Endothelial cell of umbilical vein (primary cell): ENCODE measurements at regions not wholly inside any gene's neighbourhood (a gene's known extent, or its start where the extent isn't known, plus 50 kb on each side); places are given as distances from the start of the nearest gene placed in this dataset.

Experiments used
- BruUV-seq: library from RNA; stranded (reverse); fragments of 400-500 nt; replicated peaks from 2 replicates; lab custom pipeline; 2021; lab: Mats Ljungman, UMichigan
- CTCF ChIA-PET: fragments of 300-600, 350-600 bp; sonication (Branson Sonifier 250); formaldehyde crosslinking; loops from one replicate; lab custom pipeline; 2021; ENCODE audit warnings: antibody characterized with exemption, inconsistent platforms; lab: Charles Lee
- POLR2A ChIA-PET: fragments of 300-600, 350-600 bp; sonication (Branson Sonifier 250); formaldehyde crosslinking; loops from one replicate; lab custom pipeline; 2021; ENCODE audit warnings: antibody characterized with exemption, inconsistent platforms; lab: Charles Lee
- DNase-seq: peaks from one replicate; pipeline ENCODE4 v3.0.0-alpha.2; 2011; ENCODE audit warnings: low read depth, low spot score
- FAIRE-seq: peaks from 2 replicates; lab custom pipeline; 2011; peaks lifted over from hg19 to GRCh38; lab: Jason Lieb, UNC
- H2AFZ ChIP-seq: 2 replicates; pipeline ENCODE4 v1.6.0; 2012; ENCODE audit warnings: low read depth, low read length, control low read depth, inconsistent platforms
- H3K27ac ChIP-seq: 2 replicates; pipeline ENCODE4 v1.5.1; 2011; ENCODE audit warnings: low read depth, mild to moderate bottlenecking, control low read depth, low read length, moderate library complexity; ENCODE audit not compliant: insufficient read depth
- H3K27me3 ChIP-seq, 2 experiments: 2 replicates each; pipeline versions ENCODE4 v1.6.0 to v1.6.1; 2011; ENCODE audit warnings: low read length in 2 of 2, mixed read lengths in 1 of 2; ENCODE audit not compliant: control insufficient read depth in 2 of 2, insufficient read depth in 2 of 2
- H3K36me3 ChIP-seq, 2 experiments: 2 replicates in 1 of 2; 3 replicates in 1 of 2; pipeline ENCODE4 v1.5.1; 2011; ENCODE audit warnings: low read length in 2 of 2, mild to moderate bottlenecking in 1 of 2, moderate library complexity in 1 of 2; ENCODE audit not compliant: control insufficient read depth in 2 of 2, insufficient read depth in 2 of 2; ENCODE audit errors: extremely low read depth in 1 of 2
- H3K4me1 ChIP-seq: 3 replicates; pipeline ENCODE4 v1.5.1; 2011; ENCODE audit warnings: mild to moderate bottlenecking, low read length; ENCODE audit not compliant: control insufficient read depth, insufficient read depth; ENCODE audit errors: extremely low read depth
- H3K4me2 ChIP-seq: 2 replicates; pipeline ENCODE4 v1.6.1; 2011; ENCODE audit warnings: low read length, control low read depth, mixed read lengths; ENCODE audit not compliant: insufficient read depth
- H3K4me3 ChIP-seq, 3 experiments: fragments of 200-600 bp in 1 of 3; sonication (generic), shearing (Covaris generic) in 1 of 3; replicated peaks in 1 of 3; 2 replicates each; pipeline ENCODE4 v1.5.1; 2011 to 2016; ENCODE audit warnings: control low read depth in 3 of 3, low read length in 3 of 3, mild to moderate bottlenecking in 2 of 3, inconsistent platforms in 1 of 3, low read depth in 1 of 3, moderate library complexity in 1 of 3; ENCODE audit not compliant: insufficient read depth in 1 of 3
- H3K79me2 ChIP-seq: 2 replicates; pipeline ENCODE4 v1.6.0; 2012; ENCODE audit warnings: low read length, inconsistent platforms; ENCODE audit not compliant: control insufficient read depth, insufficient read depth
- H3K9ac ChIP-seq: replicated peaks from 2 replicates; pipeline ENCODE3; 2011; ENCODE audit warnings: low read length, control low read depth; ENCODE audit not compliant: insufficient read depth; ENCODE audit errors: extremely low read depth
- H3K9me1 ChIP-seq: replicated peaks from 3 replicates; pipeline ENCODE4 v1.6.0; 2011; ENCODE audit warnings: mild to moderate bottlenecking, low read length; ENCODE audit not compliant: control insufficient read depth, insufficient read depth; ENCODE audit errors: extremely low read depth
- H3K9me3 ChIP-seq: replicated peaks from 2 replicates; pipeline ENCODE4 v1.5.1; 2012; ENCODE audit warnings: low read length, inconsistent platforms; ENCODE audit not compliant: control insufficient read depth, insufficient read depth
- H4K20me1 ChIP-seq: replicated peaks from 2 replicates; pipeline ENCODE3; 2011; ENCODE audit warnings: mild to moderate bottlenecking, low read length; ENCODE audit not compliant: control insufficient read depth, insufficient read depth; ENCODE audit errors: extremely low read depth
- EZH2 ChIP-seq: IDR thresholded peaks from 2 replicates; pipeline ENCODE4 v1.6.1; 2012; ENCODE audit warnings: borderline replicate concordance, low read depth, mild to moderate bottlenecking, moderate library complexity, low read length, inconsistent platforms; ENCODE audit not compliant: severe bottlenecking
- FOS ChIP-seq: IDR thresholded peaks from 2 replicates; pipeline ENCODE4 v1.6.1; 2011; ENCODE audit warnings: mild to moderate bottlenecking, low read length, moderate library complexity, borderline replicate concordance; ENCODE audit not compliant: insufficient read depth
- GATA2 ChIP-seq: IDR thresholded peaks from 2 replicates; pipeline ENCODE4 v1.7.0; 2011; ENCODE audit warnings: low read depth, mild to moderate bottlenecking, moderate library complexity, mixed read lengths, low read length; ENCODE audit not compliant: insufficient read length, insufficient read depth
- JUN ChIP-seq: IDR thresholded peaks from 2 replicates; pipeline ENCODE4 v1.6.1; 2011; ENCODE audit warnings: borderline replicate concordance, low read depth; ENCODE audit not compliant: insufficient read length, insufficient read depth
- MYC ChIP-seq: IDR thresholded peaks from one replicate; pipeline ENCODE4 v1.6.1; 2011; ENCODE audit warnings: mild to moderate bottlenecking, low read depth, low read length
- POLR2A ChIP-seq: IDR thresholded peaks from 2 replicates; pipeline ENCODE4 v1.6.1; 2012; ENCODE audit warnings: low read depth, mild to moderate bottlenecking, control low read depth, low read length
- POLR2AphosphoS5 ChIP-seq: IDR thresholded peaks from 2 replicates; pipeline ENCODE4 v1.6.1; 2012; ENCODE audit warnings: low read depth, mild to moderate bottlenecking, control low read depth, low read length, moderate library complexity; ENCODE audit not compliant: insufficient read depth
- dilution Hi-C: fragments of 300-500 bp; cut with MboI; formaldehyde crosslinking; loops from one replicate; pipeline ENCODE4 v1.15.0; 2019; ENCODE audit warnings: low sequenced_read_pairs; ENCODE audit not compliant: extremely low pct_ligation_motif_present
- intact Hi-C: fragments of 100-400 bp; cut with micrococcal nuclease; formaldehyde crosslinking; loops from one replicate; pipeline ENCODE4 v1.10.0; 2022
- TF ChIP-seq, protein P1 (sequence below), 2 donors: IDR thresholded peaks; 1 replicate in 1 of 2; 2 replicates in 1 of 2; pipeline ENCODE4 v1.5.1; 2011; ENCODE audit warnings: low read length in 2 of 2, mild to moderate bottlenecking in 2 of 2, moderate library complexity in 2 of 2, control low read depth in 1 of 2, inconsistent platforms in 1 of 2, low read depth in 1 of 2; ENCODE audit not compliant: insufficient read depth in 1 of 2; ENCODE audit errors: extremely low read depth in 1 of 2
- TF ChIP-seq, protein P2 (sequence below): IDR thresholded peaks from 2 replicates; pipeline ENCODE4 v1.6.1; 2011; ENCODE audit not compliant: insufficient read depth, insufficient read length

DNA sequence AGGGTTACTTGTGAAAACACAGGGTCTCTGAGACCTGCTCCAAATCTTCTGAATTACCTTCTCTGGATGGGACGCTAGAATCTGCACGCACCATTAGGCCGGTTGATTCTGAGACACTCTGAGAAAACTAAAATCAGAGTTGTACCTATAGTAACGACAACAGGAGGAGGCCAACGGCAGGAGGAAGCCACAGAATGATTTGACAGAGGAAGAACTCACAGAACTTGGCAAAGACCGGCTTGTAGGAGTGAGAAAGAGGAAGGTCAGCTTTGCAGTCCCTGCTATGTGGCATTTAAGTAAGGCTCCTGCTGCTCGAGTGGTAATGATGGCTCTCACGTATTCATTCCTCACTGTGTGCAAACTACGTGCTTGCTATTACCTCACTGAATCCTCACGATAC lies 483.0 kb downstream of the TMEM114 start:
- no peaks in the 10 kb centered on the region for H3K27me3 ChIP-seq
- ChIA-PET CTCF (no interaction called here), POLR2A (no interaction called here)
- BruUV-seq = no TSS peak
- no peaks in the 10 kb centered on the region for H4K20me1 ChIP-seq
- no peak overlapping the region for H3K4me2 ChIP-seq
- peaks cover 4% of the 10 kb centered on the region for H3K9me3 ChIP-seq
- H3K27ac ChIP-seq = no peak overlapping the region
- no peak for FAIRE-seq
- H3K36me3 ChIP-seq = no peaks in the 10 kb centered on the region
- H3K9ac ChIP-seq = no peak overlapping the region
- no peaks in the 10 kb centered on the region for H3K9me1 ChIP-seq
- H3K4me1 ChIP-seq = no peaks in the 10 kb centered on the region
- DNase-seq = no peak
- dilution Hi-C loops (no loop called here), intact Hi-C loops (no loop called here)
- H3K79me2 ChIP-seq = no peaks in the 10 kb centered on the region
- no peak overlapping the region for H3K4me3 ChIP-seq
- no peak for TF ChIP-seq POLR2AphosphoS5
- TF ChIP-seq JUN = no peak
- no peak for TF ChIP-seq EZH2
- TF ChIP-seq GATA2 = no peak
- TF ChIP-seq, protein P1, sequence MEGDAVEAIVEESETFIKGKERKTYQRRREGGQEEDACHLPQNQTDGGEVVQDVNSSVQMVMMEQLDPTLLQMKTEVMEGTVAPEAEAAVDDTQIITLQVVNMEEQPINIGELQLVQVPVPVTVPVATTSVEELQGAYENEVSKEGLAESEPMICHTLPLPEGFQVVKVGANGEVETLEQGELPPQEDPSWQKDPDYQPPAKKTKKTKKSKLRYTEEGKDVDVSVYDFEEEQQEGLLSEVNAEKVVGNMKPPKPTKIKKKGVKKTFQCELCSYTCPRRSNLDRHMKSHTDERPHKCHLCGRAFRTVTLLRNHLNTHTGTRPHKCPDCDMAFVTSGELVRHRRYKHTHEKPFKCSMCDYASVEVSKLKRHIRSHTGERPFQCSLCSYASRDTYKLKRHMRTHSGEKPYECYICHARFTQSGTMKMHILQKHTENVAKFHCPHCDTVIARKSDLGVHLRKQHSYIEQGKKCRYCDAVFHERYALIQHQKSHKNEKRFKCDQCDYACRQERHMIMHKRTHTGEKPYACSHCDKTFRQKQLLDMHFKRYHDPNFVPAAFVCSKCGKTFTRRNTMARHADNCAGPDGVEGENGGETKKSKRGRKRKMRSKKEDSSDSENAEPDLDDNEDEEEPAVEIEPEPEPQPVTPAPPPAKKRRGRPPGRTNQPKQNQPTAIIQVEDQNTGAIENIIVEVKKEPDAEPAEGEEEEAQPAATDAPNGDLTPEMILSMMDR (IDR thresholded peaks at IDR 0.05; ENCODE audit: extremely low read depth in 1 of 2, insufficient read depth in 1 of 2, low read depth in 1 of 2, low read length in 2 of 2) = no peak
- no peak for TF ChIP-seq FOS
- TF ChIP-seq MYC = no peak
- no peak for TF ChIP-seq POLR2A
- TF ChIP-seq, protein P2, sequence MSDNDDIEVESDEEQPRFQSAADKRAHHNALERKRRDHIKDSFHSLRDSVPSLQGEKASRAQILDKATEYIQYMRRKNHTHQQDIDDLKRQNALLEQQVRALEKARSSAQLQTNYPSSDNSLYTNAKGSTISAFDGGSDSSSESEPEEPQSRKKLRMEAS = no peak
- H2AFZ ChIP-seq = no peak overlapping the region
